AG09309 (cell line): ENCODE measurements at regions not wholly inside any gene's neighbourhood (a gene's known extent, or its start where the extent isn't known, plus 50 kb on each side); places are given as distances from the start of the nearest gene placed in this dataset.

Experiments used
- DNase-seq: peaks from one replicate; pipeline ENCODE4 v3.0.0-alpha.2; 2010; ENCODE audit warnings: low read depth
- H3K4me3 ChIP-seq: 2 replicates; pipeline ENCODE4 v1.5.1; 2011; ENCODE audit warnings: mild to moderate bottlenecking, low read depth, low read length, moderate library complexity; ENCODE audit not compliant: control insufficient read depth
- TF ChIP-seq, protein P1 (sequence below): IDR thresholded peaks from 2 replicates; pipeline ENCODE4 v1.5.1; 2011; ENCODE audit warnings: mild to moderate bottlenecking, low read depth, low read length, inconsistent platforms; ENCODE audit not compliant: insufficient read depth, control insufficient read depth; ENCODE audit errors: missing control alignments

GRCh38 chr10:78298835-78299234, 265.2 kb downstream of the RPS24 start:
- DNase-seq: no peak
- TF ChIP-seq, protein P1, sequence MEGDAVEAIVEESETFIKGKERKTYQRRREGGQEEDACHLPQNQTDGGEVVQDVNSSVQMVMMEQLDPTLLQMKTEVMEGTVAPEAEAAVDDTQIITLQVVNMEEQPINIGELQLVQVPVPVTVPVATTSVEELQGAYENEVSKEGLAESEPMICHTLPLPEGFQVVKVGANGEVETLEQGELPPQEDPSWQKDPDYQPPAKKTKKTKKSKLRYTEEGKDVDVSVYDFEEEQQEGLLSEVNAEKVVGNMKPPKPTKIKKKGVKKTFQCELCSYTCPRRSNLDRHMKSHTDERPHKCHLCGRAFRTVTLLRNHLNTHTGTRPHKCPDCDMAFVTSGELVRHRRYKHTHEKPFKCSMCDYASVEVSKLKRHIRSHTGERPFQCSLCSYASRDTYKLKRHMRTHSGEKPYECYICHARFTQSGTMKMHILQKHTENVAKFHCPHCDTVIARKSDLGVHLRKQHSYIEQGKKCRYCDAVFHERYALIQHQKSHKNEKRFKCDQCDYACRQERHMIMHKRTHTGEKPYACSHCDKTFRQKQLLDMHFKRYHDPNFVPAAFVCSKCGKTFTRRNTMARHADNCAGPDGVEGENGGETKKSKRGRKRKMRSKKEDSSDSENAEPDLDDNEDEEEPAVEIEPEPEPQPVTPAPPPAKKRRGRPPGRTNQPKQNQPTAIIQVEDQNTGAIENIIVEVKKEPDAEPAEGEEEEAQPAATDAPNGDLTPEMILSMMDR: no peak
- H3K4me3 ChIP-seq: no peak overlapping the region

DNA sequence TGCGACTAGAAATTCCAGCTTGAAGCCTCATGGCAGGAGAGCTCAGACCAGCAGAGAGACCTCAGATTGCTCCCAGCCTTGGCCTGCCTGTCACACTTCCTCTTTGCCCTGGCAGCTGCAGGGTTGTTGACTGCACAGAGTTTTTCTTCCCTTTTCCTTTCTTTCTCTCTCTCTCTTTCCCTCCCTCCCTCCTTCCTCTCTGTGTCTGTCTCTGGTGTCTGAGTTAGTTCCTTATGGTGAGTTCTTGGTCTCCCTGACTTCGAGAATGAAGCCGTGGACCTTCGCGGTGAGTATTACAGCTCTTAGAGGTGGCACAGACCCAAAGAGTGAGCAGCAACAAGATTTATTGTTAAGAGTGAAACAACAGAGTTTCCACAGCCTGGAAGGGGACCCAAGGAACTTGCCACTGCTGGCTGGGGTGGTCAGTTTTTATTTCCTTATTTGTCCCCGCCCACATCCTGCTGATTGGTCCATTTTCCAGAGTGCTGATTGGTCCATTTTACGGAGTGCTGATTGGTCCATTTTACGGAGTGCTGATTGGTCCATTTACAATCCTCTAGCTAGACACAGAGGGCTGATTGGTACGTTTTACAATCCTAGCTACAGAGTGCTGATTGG, 266.3 kb downstream of the RPS24 start:
- DNase-seq: no peak
- TF ChIP-seq, protein P1: no peak
- H3K4me3 ChIP-seq: no peak overlapping the region

- no peak overlapping the region for H3K4me3 ChIP-seq
These were observed 266.9 kb downstream of the RPS24 start for GRCh38 chr10:78300526-78300925.

DNA sequence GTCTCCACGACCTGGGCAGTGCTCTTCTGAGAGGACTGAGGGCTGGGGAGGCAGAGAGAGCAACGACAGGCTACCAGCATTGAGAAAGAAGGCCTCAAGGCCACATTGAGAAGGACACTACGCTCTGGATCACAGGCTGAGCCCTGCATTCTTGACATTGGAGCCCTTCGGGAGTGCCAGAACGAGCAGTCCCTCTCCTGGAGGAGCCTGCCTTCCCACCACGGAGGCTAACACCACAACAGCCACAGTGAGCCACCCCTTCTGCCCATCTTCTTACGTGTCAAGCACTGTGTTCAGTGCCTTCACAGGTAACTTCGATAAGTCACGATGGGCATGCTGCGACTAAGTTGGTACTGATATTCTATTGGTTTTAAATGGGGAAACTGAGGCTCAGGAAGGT, 267.8 kb downstream of the RPS24 start:
- TF ChIP-seq, protein P1: no peak
- H3K4me3 ChIP-seq: no peak overlapping the region
- no peak for DNase-seq

More at GRCh38 chr10:78300526-78300925, 266.9 kb downstream of the RPS24 start:
- DNase-seq: no peak
- TF ChIP-seq, protein P1: no peak

GRCh38 chr10:78301891-78302738, 268.5 kb downstream of the RPS24 start:
- DNase-seq: no peak
- TF ChIP-seq, protein P1: peak; percentile 33

DNA sequence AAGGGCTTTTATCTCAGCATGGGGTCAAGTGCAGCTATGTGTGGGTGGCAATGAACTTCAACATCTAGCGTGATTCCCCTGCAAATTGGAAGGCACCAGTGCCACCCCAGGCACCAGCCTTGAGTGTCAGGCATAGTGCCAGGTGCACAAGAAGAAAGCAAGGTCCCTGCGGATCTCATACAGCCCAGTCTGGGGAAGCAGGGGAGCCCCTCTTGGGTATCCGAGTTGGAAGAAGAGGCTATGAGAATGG, 269.0 kb downstream of the RPS24 start:
- no peak for DNase-seq
- TF ChIP-seq, protein P1: no peak
- H3K4me3 ChIP-seq: peak overlapping the region; percentile 46

More at GRCh38 chr10:78301891-78302738, 268.5 kb downstream of the RPS24 start:
- peak overlapping the region; percentile 46 for H3K4me3 ChIP-seq
